ENCODE measurements at regions not wholly inside any gene's neighbourhood (a gene's known extent, or its start where the extent isn't known, plus 50 kb on each side); places are given as distances from the start of the nearest gene placed in this dataset.

DNA sequence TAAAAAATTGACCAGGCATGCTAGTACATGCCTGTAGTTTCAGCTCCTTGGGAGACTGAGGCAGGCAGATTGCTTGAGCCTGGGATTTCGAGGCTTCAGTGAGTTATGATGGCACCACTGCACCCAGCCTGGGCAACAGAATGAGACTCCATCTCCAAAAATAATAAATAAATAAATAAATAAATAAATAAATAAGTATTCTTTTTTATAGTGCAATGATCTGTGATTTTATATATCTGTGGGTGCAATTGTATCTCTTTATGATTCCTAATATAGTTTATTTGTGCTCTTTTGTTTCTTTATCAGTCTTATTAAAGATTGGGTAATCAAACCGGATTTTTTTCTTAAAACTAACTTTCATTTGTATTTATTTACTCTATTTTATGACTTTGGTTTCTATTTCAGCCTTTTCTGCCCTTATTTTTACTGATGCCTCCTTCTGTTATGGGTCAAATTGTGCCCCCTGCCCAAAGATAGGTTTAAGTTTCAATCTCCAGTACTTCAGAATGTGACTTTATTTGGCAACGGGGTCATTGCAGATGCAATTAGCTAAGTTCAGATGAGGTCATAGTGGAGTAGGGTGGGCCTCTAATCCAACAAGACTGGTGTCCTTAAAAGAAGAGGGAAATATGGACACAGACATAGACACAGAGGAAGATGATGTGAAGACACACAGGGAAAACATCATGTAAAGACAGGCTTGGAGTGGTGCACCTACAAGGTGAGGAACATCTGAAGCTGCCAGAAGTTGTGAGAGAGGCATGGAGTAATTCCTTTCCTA is 74.9 kb upstream of the CDC42BPA start:
- TF ChIP-seq, protein P1, sequence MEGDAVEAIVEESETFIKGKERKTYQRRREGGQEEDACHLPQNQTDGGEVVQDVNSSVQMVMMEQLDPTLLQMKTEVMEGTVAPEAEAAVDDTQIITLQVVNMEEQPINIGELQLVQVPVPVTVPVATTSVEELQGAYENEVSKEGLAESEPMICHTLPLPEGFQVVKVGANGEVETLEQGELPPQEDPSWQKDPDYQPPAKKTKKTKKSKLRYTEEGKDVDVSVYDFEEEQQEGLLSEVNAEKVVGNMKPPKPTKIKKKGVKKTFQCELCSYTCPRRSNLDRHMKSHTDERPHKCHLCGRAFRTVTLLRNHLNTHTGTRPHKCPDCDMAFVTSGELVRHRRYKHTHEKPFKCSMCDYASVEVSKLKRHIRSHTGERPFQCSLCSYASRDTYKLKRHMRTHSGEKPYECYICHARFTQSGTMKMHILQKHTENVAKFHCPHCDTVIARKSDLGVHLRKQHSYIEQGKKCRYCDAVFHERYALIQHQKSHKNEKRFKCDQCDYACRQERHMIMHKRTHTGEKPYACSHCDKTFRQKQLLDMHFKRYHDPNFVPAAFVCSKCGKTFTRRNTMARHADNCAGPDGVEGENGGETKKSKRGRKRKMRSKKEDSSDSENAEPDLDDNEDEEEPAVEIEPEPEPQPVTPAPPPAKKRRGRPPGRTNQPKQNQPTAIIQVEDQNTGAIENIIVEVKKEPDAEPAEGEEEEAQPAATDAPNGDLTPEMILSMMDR (IDR thresholded peaks at IDR 0.05; ENCODE audit: low read depth, low read length): no peak
- Histone ChIP-seq H3K27me3 (ENCODE audit: insufficient read depth, low read depth, severe bottlenecking) (no peaks in the 10 kb centered on the region), H3K36me3 (no peaks in the 10 kb centered on the region), H3K4me3 (ENCODE audit: low read depth, low read length) (no peak overlapping the region), H3K9me3 (ENCODE audit: severe bottlenecking) (no peaks in the 10 kb centered on the region), H3K27ac (no peak overlapping the region)
- DNase-seq: no peak

DNA sequence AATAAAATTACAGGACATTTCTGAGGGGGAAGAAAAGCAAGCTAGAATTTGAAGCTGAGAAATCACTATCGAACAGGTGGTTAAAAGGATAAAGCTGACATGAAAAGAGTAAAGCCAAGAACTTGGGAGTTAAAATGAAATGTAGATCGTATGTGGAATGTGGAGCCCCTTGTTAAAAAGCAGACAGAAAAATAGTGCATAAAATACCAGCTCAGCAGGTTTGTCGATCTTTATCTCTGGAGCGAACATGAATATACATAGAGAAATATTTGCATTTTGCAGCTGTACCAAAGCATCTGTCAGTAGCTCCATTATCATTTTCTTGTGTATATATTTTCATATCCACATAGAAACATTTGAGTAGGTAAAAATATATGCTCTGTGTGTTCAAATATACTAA is 73.6 kb upstream of the CDC42BPA start:
- Histone ChIP-seq H3K9me3 (ENCODE audit: severe bottlenecking) (no peaks in the 10 kb centered on the region), H3K27ac (no peak overlapping the region), H3K4me3 (ENCODE audit: low read depth, low read length) (no peak overlapping the region), H3K36me3 (no peaks in the 10 kb centered on the region), H3K27me3 (ENCODE audit: insufficient read depth, low read depth, severe bottlenecking) (no peaks in the 10 kb centered on the region)
- TF ChIP-seq, protein P1 (IDR thresholded peaks at IDR 0.05; ENCODE audit: low read depth, low read length): no peak
- DNase-seq: no peak

DNA sequence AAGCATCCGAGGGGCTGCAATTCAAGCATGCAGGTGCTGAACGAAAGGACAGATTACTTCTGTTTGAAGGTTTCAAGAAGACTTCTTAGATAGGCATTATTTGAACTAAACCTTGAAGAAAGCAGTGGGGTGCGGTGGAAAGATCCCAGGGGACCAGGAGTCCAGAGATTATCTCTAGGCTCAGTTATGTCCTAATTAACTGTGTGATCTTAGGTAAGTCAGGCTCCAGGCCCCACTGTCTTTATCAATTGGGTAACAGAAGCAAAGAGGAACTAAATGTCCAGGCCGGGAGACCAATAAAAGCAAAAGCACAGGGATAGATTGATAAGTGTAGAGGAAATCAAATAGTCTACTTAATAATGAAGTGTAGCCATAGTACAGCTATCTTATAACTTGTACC is 72.9 kb upstream of the CDC42BPA start:
- no peak overlapping the region for H3K27ac ChIP-seq
- no peaks in the 10 kb centered on the region for H3K9me3 ChIP-seq (ENCODE audit: severe bottlenecking)
- TF ChIP-seq, protein P1 (IDR thresholded peaks at IDR 0.05; ENCODE audit: low read depth, low read length): no peak
- H3K27me3 ChIP-seq (ENCODE audit: insufficient read depth, low read depth, severe bottlenecking): no peaks in the 10 kb centered on the region
- DNase-seq: no peak
- H3K4me3 ChIP-seq (ENCODE audit: low read depth, low read length): no peak overlapping the region
- no peaks in the 10 kb centered on the region for H3K36me3 ChIP-seq

DNA sequence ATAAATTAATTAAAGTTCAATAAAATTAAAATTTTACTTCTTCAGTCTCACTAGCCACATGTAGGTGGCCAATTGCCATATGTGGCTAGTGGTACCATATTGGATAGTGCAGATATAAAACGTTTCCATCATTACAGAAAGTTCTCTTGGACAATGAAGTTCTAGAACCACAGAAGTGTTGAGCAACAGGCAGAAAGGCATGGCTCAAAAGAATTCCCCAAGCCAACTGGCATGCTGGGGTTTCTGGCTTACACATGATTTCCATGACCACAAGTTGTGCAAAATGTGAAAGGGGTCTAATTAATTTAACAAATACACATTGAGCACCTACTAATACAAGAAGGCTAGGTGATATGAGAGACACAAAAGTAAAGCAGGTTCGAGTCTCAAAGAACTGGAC is 72.2 kb upstream of the CDC42BPA start:
- H3K4me3 ChIP-seq (ENCODE audit: low read depth, low read length): no peak overlapping the region
- no peaks in the 10 kb centered on the region for H3K27me3 ChIP-seq (ENCODE audit: insufficient read depth, low read depth, severe bottlenecking)
- TF ChIP-seq, protein P1 (IDR thresholded peaks at IDR 0.05; ENCODE audit: low read depth, low read length): no peak
- DNase-seq: no peak
- H3K9me3 ChIP-seq (ENCODE audit: severe bottlenecking): no peaks in the 10 kb centered on the region
- no peaks in the 10 kb centered on the region for H3K36me3 ChIP-seq
- no peak overlapping the region for H3K27ac ChIP-seq

DNA sequence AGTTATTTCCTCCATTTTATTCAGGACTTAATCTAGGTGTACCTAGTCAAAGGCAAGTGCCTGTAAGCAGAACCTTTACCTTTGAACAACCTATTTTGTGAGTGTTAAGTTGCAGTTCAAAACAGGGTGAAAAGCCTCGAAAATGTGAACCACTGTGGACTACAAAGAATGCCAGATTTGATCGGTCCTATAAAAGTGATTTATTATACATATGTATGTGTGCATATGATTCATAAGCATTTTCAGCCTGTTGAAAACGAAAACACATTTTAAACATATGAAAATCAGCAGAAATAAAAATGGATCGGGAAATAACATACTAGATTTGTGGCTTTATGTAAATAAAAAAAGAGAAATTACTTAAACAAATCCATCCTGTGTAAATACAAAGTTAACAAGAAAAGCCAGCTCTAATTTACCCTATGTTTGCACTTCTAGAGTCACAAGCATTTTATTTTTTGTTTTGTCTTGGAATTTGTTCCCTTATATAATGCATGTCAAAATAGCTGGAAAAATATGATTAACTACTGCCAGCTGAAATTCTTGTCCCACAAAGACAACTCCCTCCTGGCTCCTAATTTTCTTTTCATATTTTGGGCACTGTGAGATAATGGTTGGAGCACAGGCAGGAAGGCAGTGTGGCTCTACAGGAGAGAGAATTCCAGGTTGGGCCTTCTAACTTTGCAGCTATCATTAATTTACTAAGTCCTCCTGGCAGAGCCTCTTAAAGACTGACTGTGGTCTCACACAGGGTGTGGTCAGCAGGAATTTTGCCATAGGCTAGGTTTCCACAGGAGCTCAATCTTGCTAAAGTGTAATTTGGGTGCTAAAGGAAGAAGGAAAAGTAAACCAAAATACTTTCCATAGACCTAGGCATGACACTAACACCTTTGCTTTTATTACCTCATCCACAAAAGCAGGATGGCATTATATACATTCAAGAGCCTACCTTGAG is 70.2 kb upstream of the CDC42BPA start:
- Histone ChIP-seq H3K27me3 (ENCODE audit: insufficient read depth, low read depth, severe bottlenecking) (no peaks in the 10 kb centered on the region), H3K4me3 (ENCODE audit: low read depth, low read length) (no peak overlapping the region), H3K36me3 (no peaks in the 10 kb centered on the region), H3K9me3 (ENCODE audit: severe bottlenecking) (no peaks in the 10 kb centered on the region), H3K27ac (no peak overlapping the region)
- DNase-seq: no peak
- TF ChIP-seq, protein P1 (IDR thresholded peaks at IDR 0.05; ENCODE audit: low read depth, low read length): no peak
